ENCODE measurements at regions not wholly inside any gene's neighbourhood (a gene's known extent, or its start where the extent isn't known, plus 50 kb on each side); places are given as distances from the start of the nearest gene placed in this dataset.

- no peak for TF ChIP-seq SCRT1 (tag by site-specific recombination; IDR thresholded peaks at IDR 0.05; ENCODE audit: borderline replicate concordance)
- TF ChIP-seq ZIC2 (tag by site-specific recombination; IDR thresholded peaks at IDR 0.05), result peak; percentile 53; the same call in 1 of the 2 replicates
- no peak for TF ChIP-seq ZNF580 (tag by site-specific recombination; IDR thresholded peaks at IDR 0.05)
- H3K4me3 ChIP-seq (ENCODE audit: low read depth, low read length), result no peak overlapping the region
- peaks cover 8% of the 10 kb centered on the region for H3K4me1 ChIP-seq (ENCODE audit: control insufficient read depth, insufficient read depth, low read length)
- H3K27ac ChIP-seq (ENCODE audit: extremely low read depth, low read depth, low read length), result no peak overlapping the region
- ChIA-PET POLR2A (no interaction called here), CTCF (no interaction called here)
- H3K36me3 ChIP-seq (ENCODE audit: control insufficient read depth in 2 of 2, insufficient read depth in 1 of 2, low read length in 2 of 2), result no peaks in the 10 kb centered on the region
- no peaks in the 10 kb centered on the region for H3K9me3 ChIP-seq (ENCODE audit: control insufficient read depth, insufficient read depth, low read depth, low read length)
Observed at GRCh38 chr5:68538814-68539420, 323.4 kb downstream of the PIK3R1 start.

GRCh38 chr5:68540798-68541590, 325.4 kb downstream of the PIK3R1 start:
- H3K36me3 ChIP-seq (ENCODE audit: control insufficient read depth in 2 of 2, insufficient read depth in 1 of 2, low read length in 2 of 2), result no peaks in the 10 kb centered on the region
- no peak overlapping the region for H3K4me3 ChIP-seq (ENCODE audit: low read depth, low read length)
- no peaks in the 10 kb centered on the region for H3K9me3 ChIP-seq (ENCODE audit: control insufficient read depth, insufficient read depth, low read depth, low read length)
- H3K27ac ChIP-seq (ENCODE audit: extremely low read depth, low read depth, low read length), result no peak overlapping the region
- CTCF ChIA-PET, result no interaction called here
- POLR2A ChIA-PET, result no interaction called here
- no peak for TF ChIP-seq ZNF423 (tag by site-specific recombination; IDR thresholded peaks at IDR 0.05)
- TF ChIP-seq, protein P1, sequence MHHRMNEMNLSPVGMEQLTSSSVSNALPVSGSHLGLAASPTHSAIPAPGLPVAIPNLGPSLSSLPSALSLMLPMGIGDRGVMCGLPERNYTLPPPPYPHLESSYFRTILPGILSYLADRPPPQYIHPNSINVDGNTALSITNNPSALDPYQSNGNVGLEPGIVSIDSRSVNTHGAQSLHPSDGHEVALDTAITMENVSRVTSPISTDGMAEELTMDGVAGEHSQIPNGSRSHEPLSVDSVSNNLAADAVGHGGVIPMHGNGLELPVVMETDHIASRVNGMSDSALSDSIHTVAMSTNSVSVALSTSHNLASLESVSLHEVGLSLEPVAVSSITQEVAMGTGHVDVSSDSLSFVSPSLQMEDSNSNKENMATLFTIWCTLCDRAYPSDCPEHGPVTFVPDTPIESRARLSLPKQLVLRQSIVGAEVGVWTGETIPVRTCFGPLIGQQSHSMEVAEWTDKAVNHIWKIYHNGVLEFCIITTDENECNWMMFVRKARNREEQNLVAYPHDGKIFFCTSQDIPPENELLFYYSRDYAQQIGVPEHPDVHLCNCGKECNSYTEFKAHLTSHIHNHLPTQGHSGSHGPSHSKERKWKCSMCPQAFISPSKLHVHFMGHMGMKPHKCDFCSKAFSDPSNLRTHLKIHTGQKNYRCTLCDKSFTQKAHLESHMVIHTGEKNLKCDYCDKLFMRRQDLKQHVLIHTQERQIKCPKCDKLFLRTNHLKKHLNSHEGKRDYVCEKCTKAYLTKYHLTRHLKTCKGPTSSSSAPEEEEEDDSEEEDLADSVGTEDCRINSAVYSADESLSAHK (tag by site-specific recombination; IDR thresholded peaks at IDR 0.05), result no peak
- no peak for TF ChIP-seq ZNF239 (tag by site-specific recombination; IDR thresholded peaks at IDR 0.05)
- no peak for TF ChIP-seq ZBTB44 (tag by site-specific recombination; IDR thresholded peaks at IDR 0.05)
- TF ChIP-seq ZNF785 (tag by site-specific recombination; IDR thresholded peaks at IDR 0.05), result no peak
- no peak for TF ChIP-seq ZBTB1 (tag by site-specific recombination; IDR thresholded peaks at IDR 0.05)
- TF ChIP-seq ZBTB20 (tag by site-specific recombination; IDR thresholded peaks at IDR 0.05), result no peak
- TF ChIP-seq, protein P2, sequence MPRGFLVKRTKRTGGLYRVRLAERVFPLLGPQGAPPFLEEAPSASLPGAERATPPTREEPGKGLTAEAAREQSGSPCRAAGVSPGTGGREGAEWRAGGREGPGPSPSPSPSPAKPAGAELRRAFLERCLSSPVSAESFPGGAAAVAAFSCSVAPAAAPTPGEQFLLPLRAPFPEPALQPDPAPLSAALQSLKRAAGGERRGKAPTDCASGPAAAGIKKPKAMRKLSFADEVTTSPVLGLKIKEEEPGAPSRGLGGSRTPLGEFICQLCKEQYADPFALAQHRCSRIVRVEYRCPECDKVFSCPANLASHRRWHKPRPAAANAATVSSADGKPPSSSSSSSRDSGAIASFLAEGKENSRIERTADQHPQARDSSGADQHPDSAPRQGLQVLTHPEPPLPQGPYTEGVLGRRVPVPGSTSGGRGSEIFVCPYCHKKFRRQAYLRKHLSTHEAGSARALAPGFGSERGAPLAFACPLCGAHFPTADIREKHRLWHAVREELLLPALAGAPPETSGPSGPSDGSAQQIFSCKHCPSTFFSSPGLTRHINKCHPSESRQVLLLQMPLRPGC (tag by site-specific recombination; IDR thresholded peaks at IDR 0.05), result no peak
- TF ChIP-seq TRIM28 (IDR thresholded peaks at IDR 0.05; ENCODE audit: borderline replicate concordance, low read length), result no peak
- TF ChIP-seq ZNF391 (tag by site-specific recombination; IDR thresholded peaks at IDR 0.05; ENCODE audit: borderline replicate concordance, low read depth), result no peak
- no peak for TF ChIP-seq PRDM1 (tag by site-specific recombination; IDR thresholded peaks at IDR 0.05)
- TF ChIP-seq YY2 (tag by site-specific recombination; IDR thresholded peaks at IDR 0.05), result no peak
- TF ChIP-seq, protein P3, sequence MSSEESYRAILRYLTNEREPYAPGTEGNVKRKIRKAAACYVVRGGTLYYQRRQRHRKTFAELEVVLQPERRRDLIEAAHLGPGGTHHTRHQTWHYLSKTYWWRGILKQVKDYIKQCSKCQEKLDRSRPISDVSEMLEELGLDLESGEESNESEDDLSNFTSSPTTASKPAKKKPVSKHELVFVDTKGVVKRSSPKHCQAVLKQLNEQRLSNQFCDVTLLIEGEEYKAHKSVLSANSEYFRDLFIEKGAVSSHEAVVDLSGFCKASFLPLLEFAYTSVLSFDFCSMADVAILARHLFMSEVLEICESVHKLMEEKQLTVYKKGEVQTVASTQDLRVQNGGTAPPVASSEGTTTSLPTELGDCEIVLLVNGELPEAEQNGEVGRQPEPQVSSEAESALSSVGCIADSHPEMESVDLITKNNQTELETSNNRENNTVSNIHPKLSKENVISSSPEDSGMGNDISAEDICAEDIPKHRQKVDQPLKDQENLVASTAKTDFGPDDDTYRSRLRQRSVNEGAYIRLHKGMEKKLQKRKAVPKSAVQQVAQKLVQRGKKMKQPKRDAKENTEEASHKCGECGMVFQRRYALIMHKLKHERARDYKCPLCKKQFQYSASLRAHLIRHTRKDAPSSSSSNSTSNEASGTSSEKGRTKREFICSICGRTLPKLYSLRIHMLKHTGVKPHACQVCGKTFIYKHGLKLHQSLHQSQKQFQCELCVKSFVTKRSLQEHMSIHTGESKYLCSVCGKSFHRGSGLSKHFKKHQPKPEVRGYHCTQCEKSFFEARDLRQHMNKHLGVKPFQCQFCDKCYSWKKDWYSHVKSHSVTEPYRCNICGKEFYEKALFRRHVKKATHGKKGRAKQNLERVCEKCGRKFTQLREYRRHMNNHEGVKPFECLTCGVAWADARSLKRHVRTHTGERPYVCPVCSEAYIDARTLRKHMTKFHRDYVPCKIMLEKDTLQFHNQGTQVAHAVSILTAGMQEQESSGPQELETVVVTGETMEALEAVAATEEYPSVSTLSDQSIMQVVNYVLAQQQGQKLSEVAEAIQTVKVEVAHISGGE (tag by site-specific recombination; conservative IDR thresholded peaks at IDR 0.05; ENCODE audit: low read depth), result no peak
- TF ChIP-seq SP7 (tag by site-specific recombination; IDR thresholded peaks at IDR 0.05), result no peak
- TF ChIP-seq ZBTB17 (tag by site-specific recombination; IDR thresholded peaks at IDR 0.05), result no peak
- H3K4me1 ChIP-seq (ENCODE audit: control insufficient read depth, insufficient read depth, low read length), result peaks cover 14% of the 10 kb centered on the region
